ENCODE measurements at regions not wholly inside any gene's neighbourhood (a gene's known extent, or its start where the extent isn't known, plus 50 kb on each side); places are given as distances from the start of the nearest gene placed in this dataset.

DNA sequence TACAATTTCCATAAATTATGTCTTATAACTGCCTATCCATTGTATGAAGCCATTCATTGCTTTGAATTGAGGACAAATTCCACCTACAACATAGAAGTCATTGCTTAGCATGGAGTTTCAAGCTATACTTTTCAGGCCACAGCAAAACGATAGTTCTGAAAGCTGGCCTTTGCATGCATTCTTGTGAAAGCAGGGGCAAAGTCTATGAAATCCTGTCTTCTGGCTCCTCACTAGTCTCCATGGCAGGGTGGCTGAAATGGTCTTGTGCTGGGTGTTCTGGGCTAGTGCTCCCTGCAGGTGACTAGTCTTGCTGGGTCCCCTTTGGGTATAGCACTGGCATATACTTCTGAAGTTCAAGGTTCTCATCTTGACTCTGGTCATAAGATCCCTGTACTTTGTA is 353.9 kb upstream of the ZNF608 start:
- in situ Hi-C loops (cut with MboI; ENCODE audit: low pct_ligation_motif_present in 1 of 4, low pct_unique_long_range_greater_than_20kb in 1 of 4, low sequenced_read_pairs in 3 of 4) (no loop called here), intact Hi-C loops (cut with DNase I; ENCODE audit: low total_unique reads) (no loop called here)
- Histone ChIP-seq H3K4me1 (no peaks in the 10 kb centered on the region), H3K27ac (no peak overlapping the region), H3K9me3 (peaks cover 0 to 9% of the 10 kb centered on the region in 2 donors), H3K27me3 (no peaks in the 10 kb centered on the region), H3K4me3 (no peak overlapping the region), H3K36me3 (no peaks in the 10 kb centered on the region)
- TF ChIP-seq POLR2AphosphoS5 (IDR thresholded peaks at IDR 0.05) (no peak), EP300 (IDR thresholded peaks at IDR 0.05; ENCODE audit: low read depth) (no peak), POLR2A (IDR thresholded peaks at IDR 0.05) (no peak)
- TF ChIP-seq, protein P1, sequence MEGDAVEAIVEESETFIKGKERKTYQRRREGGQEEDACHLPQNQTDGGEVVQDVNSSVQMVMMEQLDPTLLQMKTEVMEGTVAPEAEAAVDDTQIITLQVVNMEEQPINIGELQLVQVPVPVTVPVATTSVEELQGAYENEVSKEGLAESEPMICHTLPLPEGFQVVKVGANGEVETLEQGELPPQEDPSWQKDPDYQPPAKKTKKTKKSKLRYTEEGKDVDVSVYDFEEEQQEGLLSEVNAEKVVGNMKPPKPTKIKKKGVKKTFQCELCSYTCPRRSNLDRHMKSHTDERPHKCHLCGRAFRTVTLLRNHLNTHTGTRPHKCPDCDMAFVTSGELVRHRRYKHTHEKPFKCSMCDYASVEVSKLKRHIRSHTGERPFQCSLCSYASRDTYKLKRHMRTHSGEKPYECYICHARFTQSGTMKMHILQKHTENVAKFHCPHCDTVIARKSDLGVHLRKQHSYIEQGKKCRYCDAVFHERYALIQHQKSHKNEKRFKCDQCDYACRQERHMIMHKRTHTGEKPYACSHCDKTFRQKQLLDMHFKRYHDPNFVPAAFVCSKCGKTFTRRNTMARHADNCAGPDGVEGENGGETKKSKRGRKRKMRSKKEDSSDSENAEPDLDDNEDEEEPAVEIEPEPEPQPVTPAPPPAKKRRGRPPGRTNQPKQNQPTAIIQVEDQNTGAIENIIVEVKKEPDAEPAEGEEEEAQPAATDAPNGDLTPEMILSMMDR (IDR thresholded peaks at IDR 0.05), result no peak
- DNase-seq, result no peak
- 100% methylated on average over 1 of the region's 1 CpG for WGBS, 2 donors (ENCODE audit: low coverage in 1 of 2)

- H3K27me3 ChIP-seq, result no peaks in the 10 kb centered on the region
- no peak for DNase-seq
- H3K4me1 ChIP-seq, result no peaks in the 10 kb centered on the region
- intact Hi-C loops (cut with DNase I; ENCODE audit: low total_unique reads) (no loop called here), in situ Hi-C loops (cut with MboI; ENCODE audit: low pct_ligation_motif_present in 1 of 4, low pct_unique_long_range_greater_than_20kb in 1 of 4, low sequenced_read_pairs in 3 of 4) (no loop called here)
- H3K27ac ChIP-seq, result no peak overlapping the region
- peaks cover 0 to 4% of the 10 kb centered on the region in 2 donors for H3K9me3 ChIP-seq
- TF ChIP-seq, protein P1 (IDR thresholded peaks at IDR 0.05), result no peak
- TF ChIP-seq POLR2A (IDR thresholded peaks at IDR 0.05) (no peak), POLR2AphosphoS5 (IDR thresholded peaks at IDR 0.05) (no peak), EP300 (IDR thresholded peaks at IDR 0.05; ENCODE audit: low read depth) (no peak)
- H3K36me3 ChIP-seq, result no peaks in the 10 kb centered on the region
- 58 to 71% methylated on average over 3 to 4 of the region's 4 CpGs for WGBS, 2 donors (ENCODE audit: low coverage in 1 of 2)
- no peak overlapping the region for H3K4me3 ChIP-seq
These were observed 354.5 kb upstream of the ZNF608 start for GRCh38 chr5:125100951-125101350.

DNA sequence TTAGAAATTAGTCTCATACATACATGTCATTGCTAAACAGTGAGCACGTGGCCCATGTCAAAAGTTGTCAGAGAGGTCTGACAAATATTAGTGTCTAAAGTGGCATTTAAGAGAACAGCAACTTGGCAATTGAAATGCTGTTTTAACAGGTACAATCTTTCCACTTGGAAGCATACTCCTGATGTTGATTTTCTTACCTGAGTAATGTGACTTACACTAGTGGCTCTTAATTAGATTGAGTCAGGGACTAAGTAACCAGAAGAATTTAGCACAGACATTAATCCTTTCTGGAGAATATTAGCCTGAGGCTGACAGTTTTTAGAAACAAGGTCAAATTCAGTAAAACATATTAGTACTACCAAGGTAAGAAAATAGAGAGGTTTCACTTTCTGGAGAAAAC is 357.0 kb upstream of the ZNF608 start:
- Histone ChIP-seq H3K9me3 (no peaks in the 10 kb centered on the region), H3K27me3 (no peaks in the 10 kb centered on the region), H3K4me3 (no peak overlapping the region), H3K4me1 (no peaks in the 10 kb centered on the region), H3K27ac (no peak overlapping the region), H3K36me3 (no peaks in the 10 kb centered on the region)
- no peak for DNase-seq
- intact Hi-C loops (cut with DNase I; ENCODE audit: low total_unique reads) (no loop called here), in situ Hi-C loops (cut with MboI; ENCODE audit: low pct_ligation_motif_present in 1 of 4, low pct_unique_long_range_greater_than_20kb in 1 of 4, low sequenced_read_pairs in 3 of 4) (no loop called here)
- TF ChIP-seq POLR2A (IDR thresholded peaks at IDR 0.05) (no peak), EP300 (IDR thresholded peaks at IDR 0.05; ENCODE audit: low read depth) (no peak), POLR2AphosphoS5 (IDR thresholded peaks at IDR 0.05) (no peak)
- TF ChIP-seq, protein P1 (IDR thresholded peaks at IDR 0.05), result no peak
- WGBS, 2 donors (ENCODE audit: low coverage in 1 of 2), result 85 to 88% methylated on average over 1 of the region's 1 CpG

DNA sequence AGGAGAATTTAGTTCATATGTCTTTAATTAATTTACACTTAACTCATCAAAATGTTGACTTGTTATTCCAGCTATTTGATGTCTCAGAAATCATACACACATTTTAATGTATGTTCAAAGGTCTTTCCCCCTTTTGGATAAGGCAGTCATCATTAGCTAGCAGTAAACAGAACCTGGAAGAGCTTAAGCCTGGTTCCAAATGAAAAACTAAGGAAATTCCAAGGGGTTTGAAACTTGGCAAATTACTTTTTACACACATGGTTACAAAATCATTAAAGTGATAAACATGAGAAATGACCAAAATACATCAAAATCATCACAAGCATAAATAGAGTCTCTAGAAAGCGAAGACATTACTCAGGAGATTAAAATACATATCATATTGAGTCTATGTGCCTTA is 359.8 kb upstream of the ZNF608 start:
- in situ Hi-C loops (cut with MboI; ENCODE audit: low pct_ligation_motif_present in 1 of 4, low pct_unique_long_range_greater_than_20kb in 1 of 4, low sequenced_read_pairs in 3 of 4) (no loop called here), intact Hi-C loops (cut with DNase I; ENCODE audit: low total_unique reads) (no loop called here)
- Histone ChIP-seq H3K27me3 (no peaks in the 10 kb centered on the region), H3K36me3 (no peaks in the 10 kb centered on the region), H3K4me1 (no peaks in the 10 kb centered on the region), H3K9me3 (no peaks in the 10 kb centered on the region), H3K27ac (no peak overlapping the region), H3K4me3 (no peak overlapping the region)
- TF ChIP-seq POLR2A (IDR thresholded peaks at IDR 0.05), result no peak
- TF ChIP-seq EP300 (IDR thresholded peaks at IDR 0.05; ENCODE audit: low read depth), result no peak
- TF ChIP-seq POLR2AphosphoS5 (IDR thresholded peaks at IDR 0.05), result no peak
- TF ChIP-seq, protein P1 (IDR thresholded peaks at IDR 0.05), result no peak
- no peak for DNase-seq
- WGBS, 2 donors (ENCODE audit: low coverage in 1 of 2), result 86 to 100% methylated on average over 1 of the region's 1 CpG
